SK-N-SH (cell line): ENCODE measurements at regions not wholly inside any gene's neighbourhood (a gene's known extent, or its start where the extent isn't known, plus 50 kb on each side); places are given as distances from the start of the nearest gene placed in this dataset.

Experiments
- CHD2 ChIP-seq: fragments of 150-350 bp; IDR thresholded peaks from 2 replicates; pipeline ENCODE4 v1.6.1; 2018; ENCODE audit warnings: low read length; ENCODE audit not compliant: partially characterized antibody
- CTCF ChIP-seq: fragments of 200-600 bp; sonication (generic); IDR thresholded peaks from 2 replicates; pipeline ENCODE4 v1.6.1; 2017; ENCODE audit warnings: antibody characterized with exemption, mild to moderate bottlenecking, moderate library complexity
- EP300 ChIP-seq, 2 experiments: IDR thresholded peaks; 2 replicates each; pipeline versions ENCODE4 v1.4.0 to v1.6.1; 2012; ENCODE audit warnings: borderline replicate concordance in 1 of 2, low read depth in 1 of 2, low read length in 1 of 2
- FOXJ3 ChIP-seq: sonication (generic); formaldehyde crosslinking; IDR thresholded peaks from 2 replicates; pipeline ENCODE4 v1.5.1; 2020; ENCODE audit warnings: mild to moderate bottlenecking, missing genetic modification reagents
- GABPA ChIP-seq: IDR thresholded peaks from 2 replicates; pipeline ENCODE4 v1.4.0; 2012; ENCODE audit warnings: low read depth, mild to moderate bottlenecking
- MEF2A ChIP-seq: IDR thresholded peaks from 2 replicates; pipeline ENCODE4 v1.4.0; 2012; ENCODE audit warnings: low read depth, borderline replicate concordance
- POLR2AphosphoS5 ChIP-seq: IDR thresholded peaks from 2 replicates; pipeline ENCODE4 v1.6.1; 2012; ENCODE audit warnings: low read depth, low read length
- RAD21 ChIP-seq: IDR thresholded peaks from 2 replicates; pipeline ENCODE4 v1.6.1; 2012; ENCODE audit warnings: mild to moderate bottlenecking, low read length
- RCOR1 ChIP-seq: fragments of 150-350 bp; IDR thresholded peaks from 2 replicates; pipeline ENCODE4 v1.6.1; 2017; ENCODE audit warnings: antibody characterized with exemption, low read length
- SMC3 ChIP-seq: IDR thresholded peaks from 2 replicates; pipeline ENCODE4 v1.6.1; 2012; ENCODE audit warnings: low read depth, low read length, improper control_type of control experiment
- TAF1 ChIP-seq: IDR thresholded peaks from 2 replicates; pipeline ENCODE4 v1.6.1; 2012; ENCODE audit warnings: low read depth, mild to moderate bottlenecking, low read length, moderate library complexity, borderline replicate concordance
- YY1 ChIP-seq: IDR thresholded peaks from 2 replicates; pipeline ENCODE4 v1.4.0; 2012; ENCODE audit warnings: low read depth, mild to moderate bottlenecking

DNA sequence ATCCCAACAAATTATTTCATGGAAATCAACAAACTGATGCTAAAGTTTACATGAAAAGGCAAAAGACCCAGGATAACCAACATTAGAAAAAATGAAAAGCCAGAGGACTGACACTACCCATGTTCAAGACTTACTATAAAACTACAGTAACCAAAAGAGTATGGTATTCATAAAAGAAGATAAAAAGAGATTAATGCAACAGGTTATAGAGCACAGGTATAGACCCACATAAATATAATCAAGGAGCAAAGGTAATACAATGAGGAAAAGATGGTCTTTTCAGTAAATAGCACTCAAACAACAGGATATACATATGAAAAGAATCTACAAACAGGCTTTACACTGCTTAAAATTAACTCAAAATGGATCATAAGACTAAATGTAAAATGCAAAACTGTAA, 1342.7 kb downstream of the UQCRFS1 start:
- no peak for TF ChIP-seq CTCF
- TF ChIP-seq TAF1: no peak
- no peak for TF ChIP-seq MEF2A
- no peak for TF ChIP-seq GABPA
- TF ChIP-seq POLR2AphosphoS5: no peak
- no peak for TF ChIP-seq SMC3
- TF ChIP-seq RCOR1: no peak
- no peak for TF ChIP-seq FOXJ3 (CRISPR knock-in tag)
- TF ChIP-seq YY1: no peak
- no peak for TF ChIP-seq EP300 (IDR thresholded peaks at IDR 0.05; ENCODE audit: borderline replicate concordance in 1 of 2, low read depth in 1 of 2, low read length in 1 of 2)
- TF ChIP-seq RAD21: no peak
- TF ChIP-seq CHD2: no peak
